ENCODE measurements at regions not wholly inside any gene's neighbourhood (a gene's known extent, or its start where the extent isn't known, plus 50 kb on each side); places are given as distances from the start of the nearest gene placed in this dataset.

DNA sequence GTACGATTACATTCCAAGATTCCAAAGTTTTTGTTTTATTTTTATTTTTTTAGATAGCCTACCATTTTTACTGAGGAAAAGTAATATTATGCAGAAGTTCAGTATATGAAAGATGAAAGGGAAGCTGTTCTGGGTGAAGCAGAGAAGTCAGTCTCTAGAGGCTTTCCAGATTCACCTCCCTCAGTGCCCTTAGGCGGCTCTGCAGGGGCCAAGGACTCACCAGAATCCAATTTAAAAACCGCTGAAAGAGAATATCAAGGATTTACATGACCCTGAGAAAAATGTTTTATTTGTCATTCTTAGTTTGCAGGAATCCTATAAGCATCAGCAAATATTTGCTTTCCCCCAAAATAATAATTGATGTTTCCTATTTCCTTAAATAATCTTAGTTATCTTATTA is 1084.6 kb upstream of the ARRDC3 start:
- no peak for TF ChIP-seq RAD21 (IDR thresholded peaks at IDR 0.05; ENCODE audit: low read depth)
- TF ChIP-seq TCF12 (IDR thresholded peaks at IDR 0.05; ENCODE audit: low read depth) = no peak
- TF ChIP-seq TEAD4 (IDR thresholded peaks at IDR 0.05) = no peak
- no peak for TF ChIP-seq ZBTB7A (IDR thresholded peaks at IDR 0.05; ENCODE audit: low read depth)
- TF ChIP-seq EP300 (IDR thresholded peaks at IDR 0.05; ENCODE audit: borderline replicate concordance) = no peak
- TF ChIP-seq EGR1 (IDR thresholded peaks at IDR 0.05) = no peak
- no peak for TF ChIP-seq FOXM1 (IDR thresholded peaks at IDR 0.05; ENCODE audit: borderline replicate concordance, low read depth)
- no peak for TF ChIP-seq TAF1 (IDR thresholded peaks at IDR 0.05; ENCODE audit: low read depth)
- no peak for TF ChIP-seq NFIC (IDR thresholded peaks at IDR 0.05)
- no peak for TF ChIP-seq YY1 (IDR thresholded peaks at IDR 0.05; ENCODE audit: low read depth)
- TF ChIP-seq CREB1 (IDR thresholded peaks at IDR 0.05; ENCODE audit: low read depth) = no peak
- no peak for TF ChIP-seq CEBPB (IDR thresholded peaks at IDR 0.05)
- TF ChIP-seq, protein P1, sequence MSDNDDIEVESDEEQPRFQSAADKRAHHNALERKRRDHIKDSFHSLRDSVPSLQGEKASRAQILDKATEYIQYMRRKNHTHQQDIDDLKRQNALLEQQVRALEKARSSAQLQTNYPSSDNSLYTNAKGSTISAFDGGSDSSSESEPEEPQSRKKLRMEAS (IDR thresholded peaks at IDR 0.05) = no peak
- TF ChIP-seq, protein P2, sequence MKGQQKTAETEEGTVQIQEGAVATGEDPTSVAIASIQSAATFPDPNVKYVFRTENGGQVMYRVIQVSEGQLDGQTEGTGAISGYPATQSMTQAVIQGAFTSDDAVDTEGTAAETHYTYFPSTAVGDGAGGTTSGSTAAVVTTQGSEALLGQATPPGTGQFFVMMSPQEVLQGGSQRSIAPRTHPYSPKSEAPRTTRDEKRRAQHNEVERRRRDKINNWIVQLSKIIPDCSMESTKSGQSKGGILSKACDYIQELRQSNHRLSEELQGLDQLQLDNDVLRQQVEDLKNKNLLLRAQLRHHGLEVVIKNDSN (IDR thresholded peaks at IDR 0.05) = no peak

DNA sequence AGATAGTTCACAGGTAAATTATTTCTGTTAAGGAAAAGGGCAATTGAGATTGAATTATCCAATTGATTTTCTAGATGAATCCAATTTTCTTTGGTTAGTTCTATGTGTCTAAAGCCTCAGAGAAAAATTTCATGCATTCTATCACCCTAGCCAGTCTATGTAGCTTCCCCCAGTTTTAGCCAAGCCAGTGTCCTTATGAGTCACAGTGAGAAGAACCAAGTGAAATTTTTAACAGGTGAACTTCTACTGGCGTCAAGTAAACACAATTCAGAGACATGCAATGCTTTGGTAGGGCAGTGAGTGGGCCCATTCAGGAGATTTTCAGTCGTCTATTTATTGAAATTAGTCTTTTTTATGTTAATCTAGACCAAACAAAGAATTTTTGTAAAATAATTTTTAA is 1077.4 kb upstream of the ARRDC3 start:
- TF ChIP-seq CREB1 (IDR thresholded peaks at IDR 0.05; ENCODE audit: low read depth) (no peak), EGR1 (IDR thresholded peaks at IDR 0.05) (no peak), FOXM1 (IDR thresholded peaks at IDR 0.05; ENCODE audit: borderline replicate concordance, low read depth) (no peak), YY1 (IDR thresholded peaks at IDR 0.05; ENCODE audit: low read depth) (no peak), TCF12 (IDR thresholded peaks at IDR 0.05; ENCODE audit: low read depth) (no peak), CEBPB (IDR thresholded peaks at IDR 0.05) (no peak)
- TF ChIP-seq, protein P1 (IDR thresholded peaks at IDR 0.05) = no peak

DNA sequence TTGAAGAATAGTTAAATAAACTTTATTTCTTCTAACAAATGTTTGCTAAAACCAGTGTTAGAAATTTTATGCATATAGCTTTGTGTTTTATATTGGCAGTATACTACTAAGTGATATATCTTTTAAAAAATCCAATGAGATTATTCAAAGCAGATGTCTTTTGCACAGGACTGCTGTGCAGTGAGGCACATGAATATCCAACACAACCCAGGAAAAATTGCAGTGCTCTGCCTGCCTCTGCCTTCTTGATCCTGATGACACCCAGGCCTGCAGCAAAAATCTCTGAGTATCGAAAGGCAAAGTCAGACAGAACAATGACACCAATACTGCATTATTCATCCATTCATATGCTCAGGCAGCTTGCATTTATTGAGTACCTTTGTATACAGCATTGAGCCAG is 1076.5 kb upstream of the ARRDC3 start:
- TF ChIP-seq NFIC (IDR thresholded peaks at IDR 0.05) = no peak
- no peak for TF ChIP-seq EP300 (IDR thresholded peaks at IDR 0.05; ENCODE audit: borderline replicate concordance)
- TF ChIP-seq, protein P1 (IDR thresholded peaks at IDR 0.05) = no peak

DNA sequence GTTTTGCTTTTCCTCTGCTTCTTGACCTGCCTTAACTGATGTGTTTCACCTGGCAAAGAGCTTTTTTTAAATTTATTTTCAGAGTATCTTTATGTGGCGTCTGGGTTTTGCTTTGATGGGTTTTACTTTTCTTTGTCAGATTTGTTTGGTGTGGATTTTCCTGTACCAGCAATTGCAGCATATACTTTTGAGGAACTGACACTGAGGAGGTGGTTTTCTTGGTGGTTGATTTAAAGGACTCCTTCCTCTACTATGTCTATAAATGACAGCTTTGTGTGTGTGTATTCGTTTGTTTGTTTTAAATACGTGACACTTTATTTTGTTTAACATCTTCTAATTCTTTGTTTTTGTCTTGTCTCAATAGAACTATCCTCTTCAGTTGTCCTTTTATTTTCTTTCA is 1071.9 kb upstream of the ARRDC3 start:
- TF ChIP-seq EGR1 (IDR thresholded peaks at IDR 0.05) (no peak), EP300 (IDR thresholded peaks at IDR 0.05; ENCODE audit: borderline replicate concordance) (no peak), CREB1 (IDR thresholded peaks at IDR 0.05; ENCODE audit: low read depth) (no peak), NFIC (IDR thresholded peaks at IDR 0.05) (no peak), TAF1 (IDR thresholded peaks at IDR 0.05; ENCODE audit: low read depth) (no peak), RAD21 (IDR thresholded peaks at IDR 0.05; ENCODE audit: low read depth) (no peak), FOXM1 (IDR thresholded peaks at IDR 0.05; ENCODE audit: borderline replicate concordance, low read depth) (no peak), TCF12 (IDR thresholded peaks at IDR 0.05; ENCODE audit: low read depth) (no peak), YY1 (IDR thresholded peaks at IDR 0.05; ENCODE audit: low read depth) (no peak), TEAD4 (IDR thresholded peaks at IDR 0.05) (no peak), ZBTB7A (IDR thresholded peaks at IDR 0.05; ENCODE audit: low read depth) (no peak), CEBPB (IDR thresholded peaks at IDR 0.05) (no peak)
- TF ChIP-seq, protein P2 (IDR thresholded peaks at IDR 0.05) = no peak
- TF ChIP-seq, protein P1 (IDR thresholded peaks at IDR 0.05) = no peak
- TF ChIP-seq, protein P3, sequence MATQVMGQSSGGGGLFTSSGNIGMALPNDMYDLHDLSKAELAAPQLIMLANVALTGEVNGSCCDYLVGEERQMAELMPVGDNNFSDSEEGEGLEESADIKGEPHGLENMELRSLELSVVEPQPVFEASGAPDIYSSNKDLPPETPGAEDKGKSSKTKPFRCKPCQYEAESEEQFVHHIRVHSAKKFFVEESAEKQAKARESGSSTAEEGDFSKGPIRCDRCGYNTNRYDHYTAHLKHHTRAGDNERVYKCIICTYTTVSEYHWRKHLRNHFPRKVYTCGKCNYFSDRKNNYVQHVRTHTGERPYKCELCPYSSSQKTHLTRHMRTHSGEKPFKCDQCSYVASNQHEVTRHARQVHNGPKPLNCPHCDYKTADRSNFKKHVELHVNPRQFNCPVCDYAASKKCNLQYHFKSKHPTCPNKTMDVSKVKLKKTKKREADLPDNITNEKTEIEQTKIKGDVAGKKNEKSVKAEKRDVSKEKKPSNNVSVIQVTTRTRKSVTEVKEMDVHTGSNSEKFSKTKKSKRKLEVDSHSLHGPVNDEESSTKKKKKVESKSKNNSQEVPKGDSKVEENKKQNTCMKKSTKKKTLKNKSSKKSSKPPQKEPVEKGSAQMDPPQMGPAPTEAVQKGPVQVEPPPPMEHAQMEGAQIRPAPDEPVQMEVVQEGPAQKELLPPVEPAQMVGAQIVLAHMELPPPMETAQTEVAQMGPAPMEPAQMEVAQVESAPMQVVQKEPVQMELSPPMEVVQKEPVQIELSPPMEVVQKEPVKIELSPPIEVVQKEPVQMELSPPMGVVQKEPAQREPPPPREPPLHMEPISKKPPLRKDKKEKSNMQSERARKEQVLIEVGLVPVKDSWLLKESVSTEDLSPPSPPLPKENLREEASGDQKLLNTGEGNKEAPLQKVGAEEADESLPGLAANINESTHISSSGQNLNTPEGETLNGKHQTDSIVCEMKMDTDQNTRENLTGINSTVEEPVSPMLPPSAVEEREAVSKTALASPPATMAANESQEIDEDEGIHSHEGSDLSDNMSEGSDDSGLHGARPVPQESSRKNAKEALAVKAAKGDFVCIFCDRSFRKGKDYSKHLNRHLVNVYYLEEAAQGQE (IDR thresholded peaks at IDR 0.05; ENCODE audit: low read depth) = no peak

DNA sequence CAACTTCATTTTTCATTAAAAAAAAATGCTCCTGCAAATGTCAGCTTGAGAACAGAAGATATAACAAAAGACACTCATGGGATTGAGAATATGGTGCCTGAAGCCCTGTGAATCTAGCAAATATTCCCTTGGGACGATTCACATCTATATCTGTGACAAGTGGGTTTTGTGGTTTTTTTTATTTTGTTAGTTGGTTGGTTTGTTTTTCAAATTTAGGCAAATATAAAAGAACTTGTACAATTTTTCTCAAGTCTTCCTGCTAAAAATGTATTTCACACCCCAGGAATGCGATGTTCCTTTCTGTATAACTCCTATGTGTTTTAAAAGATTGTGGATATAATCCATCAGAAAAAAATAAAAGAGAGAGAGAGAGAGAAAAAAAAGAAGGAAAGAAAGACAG is 1061.8 kb upstream of the ARRDC3 start:
- TF ChIP-seq, protein P1 (IDR thresholded peaks at IDR 0.05) = no peak
- TF ChIP-seq, protein P2 (IDR thresholded peaks at IDR 0.05) = no peak
- TF ChIP-seq NFIC (IDR thresholded peaks at IDR 0.05) = no peak
- no peak for TF ChIP-seq TAF1 (IDR thresholded peaks at IDR 0.05; ENCODE audit: low read depth)
- no peak for TF ChIP-seq FOXM1 (IDR thresholded peaks at IDR 0.05; ENCODE audit: borderline replicate concordance, low read depth)
- no peak for TF ChIP-seq CEBPB (IDR thresholded peaks at IDR 0.05)
- no peak for TF ChIP-seq RAD21 (IDR thresholded peaks at IDR 0.05; ENCODE audit: low read depth)
- no peak for TF ChIP-seq ZBTB7A (IDR thresholded peaks at IDR 0.05; ENCODE audit: low read depth)
- no peak for TF ChIP-seq TEAD4 (IDR thresholded peaks at IDR 0.05)
- TF ChIP-seq EP300 (IDR thresholded peaks at IDR 0.05; ENCODE audit: borderline replicate concordance) = no peak
- TF ChIP-seq EGR1 (IDR thresholded peaks at IDR 0.05) = no peak
- no peak for TF ChIP-seq TCF12 (IDR thresholded peaks at IDR 0.05; ENCODE audit: low read depth)
- TF ChIP-seq, protein P3 (IDR thresholded peaks at IDR 0.05; ENCODE audit: low read depth) = no peak
- no peak for TF ChIP-seq CREB1 (IDR thresholded peaks at IDR 0.05; ENCODE audit: low read depth)
